ENCODE measurements at regions not wholly inside any gene's neighbourhood (a gene's known extent, or its start where the extent isn't known, plus 50 kb on each side); places are given as distances from the start of the nearest gene placed in this dataset.

DNA sequence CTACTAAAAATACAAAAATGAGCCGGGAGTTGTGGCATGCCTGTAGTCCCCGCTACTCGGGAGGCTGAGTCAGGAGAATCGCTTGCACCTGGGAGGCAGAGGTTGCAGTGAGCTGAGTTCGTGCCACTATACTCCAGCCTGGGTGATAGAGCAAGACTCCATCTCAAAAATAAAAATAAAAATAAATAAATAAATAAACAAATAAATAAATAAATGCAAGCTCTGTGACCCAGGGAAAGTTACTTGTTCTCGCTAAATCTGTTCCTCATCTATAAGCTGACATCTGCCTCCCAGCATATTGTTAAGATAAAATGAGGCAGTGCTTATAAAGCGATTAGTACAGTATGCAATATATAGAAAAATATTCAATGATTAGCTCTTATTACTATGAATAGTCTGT is 56.4 kb upstream of the STK38L start:
- Mint-ChIP-seq H3K27ac (no peak overlapping the region), H3K4me3 (no peak overlapping the region), H3K27me3 (peaks cover 5% of the 10 kb centered on the region), H3K4me1 (peaks cover 4% of the 10 kb centered on the region), H3K36me3 (ENCODE audit: low read depth) (peaks cover 2% of the 10 kb centered on the region)
- ATAC-seq (no peak), DNase-seq (no peak)
- no peaks in the 10 kb centered on the region for H3K9me3 ChIP-seq (ENCODE audit: control insufficient read depth, low read length, poor library complexity, severe bottlenecking)

DNA sequence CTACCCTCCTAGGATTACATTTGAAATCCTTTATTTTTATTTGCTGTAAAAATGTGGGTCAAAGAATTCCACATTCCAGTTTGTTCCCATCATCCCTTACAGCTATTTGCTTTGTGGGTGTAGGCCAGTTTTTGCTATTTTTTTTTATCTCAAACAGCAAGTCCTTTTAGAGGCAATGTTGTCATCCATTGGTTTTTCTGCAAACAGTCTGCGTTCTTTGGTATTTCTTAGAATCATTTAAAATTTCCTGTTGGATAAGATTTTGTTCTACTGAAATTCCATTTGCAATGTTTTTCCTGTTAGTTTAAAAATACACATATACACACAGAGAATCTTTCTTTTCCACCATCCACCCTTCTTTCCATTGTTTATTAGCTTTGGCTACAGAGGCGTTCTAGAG is 53.3 kb upstream of the STK38L start:
- H3K9me3 ChIP-seq (ENCODE audit: control insufficient read depth, low read length, poor library complexity, severe bottlenecking) = no peaks in the 10 kb centered on the region
- Mint-ChIP-seq H3K4me3 (no peak overlapping the region), H3K36me3 (ENCODE audit: low read depth) (peaks cover 2% of the 10 kb centered on the region), H3K27me3 (peaks cover 5% of the 10 kb centered on the region), H3K4me1 (no peaks in the 10 kb centered on the region), H3K27ac (no peak overlapping the region)
- DNase-seq = no peak
- ATAC-seq = no peak

DNA sequence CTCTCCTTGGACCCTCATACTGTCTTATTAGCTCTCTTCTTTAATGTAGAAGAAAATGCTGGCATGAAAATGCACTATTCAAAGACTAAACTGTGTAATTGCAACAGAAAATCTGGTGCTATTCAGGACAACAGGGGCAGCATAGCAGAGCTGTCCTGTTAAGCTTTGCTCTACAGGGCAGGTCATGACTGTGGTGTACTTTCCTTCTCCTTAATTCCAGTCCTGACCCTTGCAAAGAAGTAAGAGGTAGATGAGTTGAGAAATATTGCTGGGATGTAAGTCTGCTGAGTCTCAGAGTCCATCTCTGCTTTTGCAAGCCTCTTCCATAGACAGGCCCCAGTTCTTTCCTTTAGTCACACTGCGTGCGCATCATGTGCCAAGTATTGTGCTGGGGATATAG is 52.6 kb upstream of the STK38L start:
- no peak overlapping the region for H3K4me3 Mint-ChIP-seq
- H3K27ac Mint-ChIP-seq = no peak overlapping the region
- peaks cover 5% of the 10 kb centered on the region for H3K27me3 Mint-ChIP-seq
- ATAC-seq (no peak), DNase-seq (no peak)
- no peaks in the 10 kb centered on the region for H3K4me1 Mint-ChIP-seq
- peaks cover 2% of the 10 kb centered on the region for H3K36me3 Mint-ChIP-seq (ENCODE audit: low read depth)
- no peaks in the 10 kb centered on the region for H3K9me3 ChIP-seq (ENCODE audit: control insufficient read depth, low read length, poor library complexity, severe bottlenecking)

DNA sequence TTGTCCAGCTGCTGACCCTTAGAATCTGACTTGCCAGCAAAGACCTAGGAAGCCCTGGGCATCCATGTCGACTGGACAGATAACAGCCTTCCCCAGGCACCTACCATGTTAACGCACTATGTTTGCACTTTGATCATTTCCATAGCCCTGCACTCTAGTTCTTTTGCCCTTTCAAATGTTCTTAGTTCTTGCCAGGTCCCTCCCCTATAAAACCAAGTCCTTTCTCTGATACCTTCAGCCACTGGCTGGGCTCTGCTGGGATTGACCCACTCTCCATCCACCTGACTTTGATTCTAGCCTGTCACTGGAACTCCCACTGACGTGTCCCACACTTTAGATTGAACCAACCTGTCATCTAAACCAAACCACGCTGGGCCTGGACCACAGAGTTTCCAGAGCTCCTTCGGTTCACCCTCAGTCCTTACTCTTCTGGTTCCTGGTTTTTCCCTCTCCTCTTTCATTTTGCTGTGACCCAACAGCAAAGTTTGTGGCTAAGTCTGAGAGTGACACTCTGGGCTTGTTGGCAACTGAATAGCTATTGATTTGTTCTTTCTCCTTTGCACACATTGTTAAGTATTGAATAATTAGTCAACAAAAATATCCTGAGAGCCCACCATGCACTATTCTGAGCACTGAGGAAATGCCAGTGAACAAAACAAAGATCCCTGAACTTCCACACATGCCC is 51.8 kb upstream of the STK38L start:
- H3K27ac Mint-ChIP-seq = no peak overlapping the region
- H3K36me3 Mint-ChIP-seq (ENCODE audit: low read depth) = peaks cover 2% of the 10 kb centered on the region
- peaks cover 5% of the 10 kb centered on the region for H3K27me3 Mint-ChIP-seq
- no peak for DNase-seq
- H3K4me3 Mint-ChIP-seq = no peak overlapping the region
- H3K4me1 Mint-ChIP-seq = no peaks in the 10 kb centered on the region
- no peaks in the 10 kb centered on the region for H3K9me3 ChIP-seq (ENCODE audit: control insufficient read depth, low read length, poor library complexity, severe bottlenecking)
- no peak for ATAC-seq

DNA sequence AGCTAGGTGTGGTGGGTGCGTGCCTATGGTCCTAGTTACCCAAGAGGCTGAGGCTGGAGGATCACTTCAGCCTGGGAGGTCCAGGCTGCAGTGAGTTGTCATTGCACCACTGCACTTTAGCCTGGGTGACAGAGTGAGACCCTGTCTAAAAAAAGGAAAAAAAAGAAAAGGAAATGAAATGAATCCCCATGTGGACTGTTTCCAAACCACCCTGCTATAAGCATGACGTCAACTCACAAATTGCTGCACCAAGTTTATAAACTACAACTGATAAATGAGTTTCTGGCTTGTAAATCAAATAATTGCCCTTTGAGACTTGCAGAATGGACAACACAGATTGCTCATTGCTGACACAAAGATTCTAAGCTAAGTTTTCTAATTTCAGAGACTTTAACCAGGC is 51.0 kb upstream of the STK38L start:
- ATAC-seq = no peak
- Mint-ChIP-seq H3K4me1 (no peaks in the 10 kb centered on the region), H3K4me3 (no peak overlapping the region), H3K36me3 (ENCODE audit: low read depth) (peaks cover 2% of the 10 kb centered on the region), H3K27ac (no peak overlapping the region), H3K27me3 (peaks cover 5% of the 10 kb centered on the region)
- no peaks in the 10 kb centered on the region for H3K9me3 ChIP-seq (ENCODE audit: control insufficient read depth, low read length, poor library complexity, severe bottlenecking)
- no peak for DNase-seq

DNA sequence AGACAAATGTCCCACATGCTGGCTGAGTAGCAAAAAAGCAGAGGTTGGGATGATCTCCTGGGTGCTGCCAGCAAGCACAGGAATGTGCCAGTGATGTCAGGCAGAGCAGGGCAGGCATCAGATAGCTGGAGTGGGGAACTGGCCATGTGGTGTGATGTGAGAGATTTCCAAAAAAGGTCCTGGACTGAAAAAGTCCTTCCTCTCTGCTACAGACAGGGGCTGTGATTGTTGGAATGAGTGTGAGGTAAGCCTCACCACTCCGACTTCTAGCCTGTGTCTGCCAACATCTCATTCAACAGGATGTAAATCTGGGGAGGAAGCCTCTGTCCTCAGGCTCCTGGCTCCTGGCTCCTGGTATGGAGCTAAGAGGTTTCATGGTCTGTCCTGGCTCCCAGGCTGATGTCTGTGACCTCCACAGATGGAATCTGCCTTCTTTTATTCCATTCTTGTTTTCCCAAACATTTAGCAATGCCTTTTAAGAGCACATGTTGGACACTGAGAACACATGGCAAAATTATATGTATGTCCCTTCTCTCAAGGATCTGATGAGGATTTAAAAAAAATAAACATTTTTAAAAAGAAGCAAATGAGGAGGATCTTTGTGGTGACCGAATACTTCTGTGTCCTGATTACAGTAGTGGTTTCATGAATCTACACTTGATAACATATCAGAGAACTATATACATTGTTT is 50.1 kb upstream of the STK38L start:
- Mint-ChIP-seq H3K4me1 (no peaks in the 10 kb centered on the region), H3K4me3 (no peak overlapping the region), H3K36me3 (ENCODE audit: low read depth) (peaks cover 2% of the 10 kb centered on the region), H3K27me3 (peaks cover 5% of the 10 kb centered on the region), H3K27ac (no peak overlapping the region)
- no peak for DNase-seq
- H3K9me3 ChIP-seq (ENCODE audit: control insufficient read depth, low read length, poor library complexity, severe bottlenecking) = no peaks in the 10 kb centered on the region
- ATAC-seq = no peak
